GM06990 (cell line): ENCODE measurements at regions not wholly inside any gene's neighbourhood (a gene's known extent, or its start where the extent isn't known, plus 50 kb on each side); places are given as distances from the start of the nearest gene placed in this dataset.

Experiments
- DNase-seq: peaks from one replicate; pipeline ENCODE4 v3.0.0-alpha.2; 2011; ENCODE audit not compliant: insufficient read length; ENCODE audit errors: extremely low read depth
- H3K27me3 ChIP-seq: replicated peaks from 2 replicates; pipeline ENCODE4 v1.6.0; 2011; ENCODE audit warnings: low read length; ENCODE audit not compliant: control insufficient read depth, insufficient read depth
- H3K36me3 ChIP-seq: 2 replicates; pipeline ENCODE4 v1.5.1; 2011; ENCODE audit warnings: low read length; ENCODE audit not compliant: control insufficient read depth, insufficient read depth
- H3K4me3 ChIP-seq: replicated peaks from 2 replicates; pipeline ENCODE4 v1.5.1; 2011; ENCODE audit warnings: low read depth, mild to moderate bottlenecking, control low read depth, low read length
- TF ChIP-seq, protein P1 (sequence below): IDR thresholded peaks from 2 replicates; pipeline ENCODE4 v1.5.1; 2011; ENCODE audit warnings: low read length, control low read depth, mild to moderate bottlenecking, inconsistent platforms; ENCODE audit not compliant: insufficient read depth, poor library complexity, severe bottlenecking

DNA sequence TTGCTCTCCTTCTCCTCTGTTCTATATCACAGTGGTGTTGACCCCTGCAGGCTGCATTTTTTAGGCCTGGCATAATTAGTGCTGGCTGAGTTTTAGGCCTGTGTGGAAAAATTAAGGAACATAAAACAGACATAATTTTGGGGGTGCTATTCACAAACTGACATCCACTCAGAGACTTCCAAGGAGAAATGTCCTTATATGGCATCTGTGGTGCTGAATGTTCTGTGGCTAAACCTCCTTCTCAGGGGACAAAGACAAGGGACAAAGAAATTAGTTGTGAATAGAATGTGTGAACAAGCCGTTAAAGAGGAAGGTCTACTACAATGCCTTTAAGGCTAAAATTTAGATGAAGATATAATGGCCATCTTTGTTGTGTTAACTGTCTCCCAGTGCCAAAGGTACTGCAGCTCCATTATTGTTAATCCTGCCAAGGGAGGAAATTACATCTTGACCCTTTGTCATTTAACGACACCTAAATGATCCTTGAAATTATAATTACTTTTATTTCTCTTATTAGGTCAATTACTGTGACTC is 870.0 kb upstream of the CHAC2 start:
- Histone ChIP-seq H3K27me3 (no peaks in the 10 kb centered on the region), H3K4me3 (no peak overlapping the region), H3K36me3 (no peaks in the 10 kb centered on the region)
- TF ChIP-seq, protein P1, sequence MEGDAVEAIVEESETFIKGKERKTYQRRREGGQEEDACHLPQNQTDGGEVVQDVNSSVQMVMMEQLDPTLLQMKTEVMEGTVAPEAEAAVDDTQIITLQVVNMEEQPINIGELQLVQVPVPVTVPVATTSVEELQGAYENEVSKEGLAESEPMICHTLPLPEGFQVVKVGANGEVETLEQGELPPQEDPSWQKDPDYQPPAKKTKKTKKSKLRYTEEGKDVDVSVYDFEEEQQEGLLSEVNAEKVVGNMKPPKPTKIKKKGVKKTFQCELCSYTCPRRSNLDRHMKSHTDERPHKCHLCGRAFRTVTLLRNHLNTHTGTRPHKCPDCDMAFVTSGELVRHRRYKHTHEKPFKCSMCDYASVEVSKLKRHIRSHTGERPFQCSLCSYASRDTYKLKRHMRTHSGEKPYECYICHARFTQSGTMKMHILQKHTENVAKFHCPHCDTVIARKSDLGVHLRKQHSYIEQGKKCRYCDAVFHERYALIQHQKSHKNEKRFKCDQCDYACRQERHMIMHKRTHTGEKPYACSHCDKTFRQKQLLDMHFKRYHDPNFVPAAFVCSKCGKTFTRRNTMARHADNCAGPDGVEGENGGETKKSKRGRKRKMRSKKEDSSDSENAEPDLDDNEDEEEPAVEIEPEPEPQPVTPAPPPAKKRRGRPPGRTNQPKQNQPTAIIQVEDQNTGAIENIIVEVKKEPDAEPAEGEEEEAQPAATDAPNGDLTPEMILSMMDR, result no peak
- DNase-seq, result no peak

- H3K27me3 ChIP-seq, result no peaks in the 10 kb centered on the region
- no peaks in the 10 kb centered on the region for H3K36me3 ChIP-seq
- DNase-seq, result no peak
- TF ChIP-seq, protein P1, result no peak
- no peak overlapping the region for H3K4me3 ChIP-seq
Observed at GRCh38 chr2:52895726-52896340, 871.8 kb upstream of the CHAC2 start.

DNA sequence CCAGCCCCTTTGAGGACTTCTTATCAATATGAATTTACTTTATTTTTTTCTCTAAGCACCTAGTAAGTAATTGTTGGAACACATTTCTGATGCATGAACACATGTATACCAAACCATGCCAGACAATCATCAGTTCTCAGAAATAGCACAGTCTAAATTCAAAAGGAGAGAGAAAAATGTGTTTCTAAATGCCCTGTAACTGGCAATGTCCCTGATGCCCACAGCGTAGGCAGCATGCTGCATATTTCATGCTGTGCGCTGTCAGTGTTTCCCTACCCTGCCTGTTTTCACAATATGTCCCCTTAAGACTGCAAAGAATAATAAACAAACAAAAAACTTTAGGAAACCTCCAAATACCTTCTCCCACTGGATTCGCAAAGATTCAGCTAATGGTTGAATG is 881.0 kb upstream of the CHAC2 start:
- Histone ChIP-seq H3K36me3 (no peaks in the 10 kb centered on the region), H3K4me3 (no peak overlapping the region), H3K27me3 (no peaks in the 10 kb centered on the region)
- DNase-seq, result no peak
- TF ChIP-seq, protein P1, result no peak

- Histone ChIP-seq H3K36me3 (no peaks in the 10 kb centered on the region), H3K27me3 (no peaks in the 10 kb centered on the region), H3K4me3 (no peak overlapping the region)
- DNase-seq, result no peak
- TF ChIP-seq, protein P1, result no peak
Observed at GRCh38 chr2:52884761-52885352, 882.7 kb upstream of the CHAC2 start.

- DNase-seq, result no peak
- Histone ChIP-seq H3K27me3 (no peaks in the 10 kb centered on the region), H3K4me3 (no peak overlapping the region), H3K36me3 (no peaks in the 10 kb centered on the region)
- TF ChIP-seq, protein P1, result no peak
Observed at GRCh38 chr2:52882974-52883373, 884.6 kb upstream of the CHAC2 start.
